Umbilical cord (tissue), 1 donor: ENCODE measurements at regions not wholly inside any gene's neighbourhood (a gene's known extent, or its start where the extent isn't known, plus 50 kb on each side); places are given as distances from the start of the nearest gene placed in this dataset.

Experiments used
- DNase-seq: peaks from one replicate; pipeline ENCODE4 v3.0.0-alpha.2; 2015; ENCODE audit warnings: low spot score

- DNase-seq, result no peak
These were observed 55.8 kb downstream of the KCNE4 start for GRCh38 chr2:223107825-223108224.

GRCh38 chr2:223108351-223109050 is 56.5 kb downstream of the KCNE4 start:
- DNase-seq, result peak; percentile 92

GRCh38 chr2:223109341-223109740 is 57.4 kb downstream of the KCNE4 start:
- no peak for DNase-seq

DNA sequence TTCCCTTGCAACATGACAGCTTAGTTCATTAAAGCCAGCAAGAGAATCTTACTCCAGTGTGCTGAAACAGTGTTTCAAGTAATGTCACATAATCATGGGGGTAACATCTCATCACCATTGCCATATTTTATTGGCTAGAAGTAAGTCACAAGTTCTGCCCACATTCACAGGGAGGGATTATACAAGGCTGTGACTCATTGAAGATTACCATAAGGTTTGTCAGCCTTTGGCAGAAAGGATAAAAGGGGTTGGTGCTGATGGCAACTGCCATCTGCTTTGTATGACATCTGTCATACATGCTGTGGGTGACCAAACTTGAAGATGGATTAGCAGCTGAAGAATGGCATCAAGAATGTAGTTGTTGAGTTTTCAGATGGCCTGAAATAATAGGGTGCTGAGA is 61.2 kb downstream of the KCNE4 start:
- DNase-seq, result no peak

DNA sequence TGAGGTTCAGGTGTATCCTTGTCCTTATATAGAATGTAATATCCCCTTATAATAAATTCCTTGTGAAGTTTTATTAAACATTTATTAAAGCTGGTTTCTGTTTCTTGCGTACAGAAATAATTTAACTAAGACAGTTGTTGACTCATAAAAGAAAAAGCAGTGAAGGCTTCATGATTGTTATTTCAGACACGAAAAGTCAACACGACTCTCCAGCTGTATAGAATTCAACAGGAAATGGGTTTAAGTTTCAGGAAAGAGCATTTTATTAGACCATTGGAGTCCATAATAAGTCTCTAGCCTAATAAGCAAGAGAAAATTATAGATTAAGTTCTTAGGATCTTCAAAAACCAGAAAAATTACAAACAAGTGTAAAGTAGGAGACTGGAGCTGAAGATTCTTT is 62.2 kb downstream of the KCNE4 start:
- DNase-seq, result no peak

GRCh38 chr2:223114917-223115316 is 62.9 kb downstream of the KCNE4 start:
- DNase-seq, result no peak

GRCh38 chr2:223117533-223117932 is 65.5 kb downstream of the KCNE4 start:
- DNase-seq, result no peak

DNA sequence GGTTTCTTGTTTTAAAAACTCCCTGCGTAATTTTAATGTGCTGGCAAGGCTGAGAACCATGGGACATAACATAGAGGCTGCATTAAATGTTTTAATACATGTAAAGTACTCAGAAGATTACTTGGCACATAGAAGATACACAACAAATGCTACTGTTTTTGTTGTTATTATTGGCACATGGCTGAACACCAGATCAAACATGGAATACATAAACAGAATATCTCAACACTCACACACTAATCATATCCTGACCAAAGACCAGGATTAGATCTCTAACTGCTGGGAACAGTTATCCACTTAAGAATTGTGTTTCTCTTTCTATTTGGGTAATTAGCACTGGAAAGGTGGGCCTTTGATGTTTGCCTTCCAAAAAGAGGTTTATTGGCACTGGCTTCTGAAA is 69.3 kb downstream of the KCNE4 start:
- no peak for DNase-seq

DNA sequence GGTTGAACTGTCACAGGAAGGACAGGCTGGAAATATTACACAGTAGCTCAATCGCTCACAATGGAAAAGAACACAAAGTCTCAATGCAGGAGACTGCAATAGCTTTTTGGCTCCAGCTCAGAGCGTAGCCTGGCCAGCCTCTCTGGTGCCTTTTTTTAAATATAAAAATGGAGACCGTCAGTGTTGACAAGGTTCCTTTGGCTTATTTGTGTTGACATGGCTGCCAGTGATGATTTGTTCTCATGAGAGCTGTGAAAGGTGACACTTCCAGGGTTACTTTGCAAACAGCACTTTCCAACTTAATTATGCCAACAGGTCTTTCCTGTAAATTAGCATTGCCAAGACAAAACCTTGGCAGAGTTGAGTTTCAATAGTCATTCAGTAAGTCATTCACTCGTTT is 70.8 kb downstream of the KCNE4 start:
- no peak for DNase-seq

DNA sequence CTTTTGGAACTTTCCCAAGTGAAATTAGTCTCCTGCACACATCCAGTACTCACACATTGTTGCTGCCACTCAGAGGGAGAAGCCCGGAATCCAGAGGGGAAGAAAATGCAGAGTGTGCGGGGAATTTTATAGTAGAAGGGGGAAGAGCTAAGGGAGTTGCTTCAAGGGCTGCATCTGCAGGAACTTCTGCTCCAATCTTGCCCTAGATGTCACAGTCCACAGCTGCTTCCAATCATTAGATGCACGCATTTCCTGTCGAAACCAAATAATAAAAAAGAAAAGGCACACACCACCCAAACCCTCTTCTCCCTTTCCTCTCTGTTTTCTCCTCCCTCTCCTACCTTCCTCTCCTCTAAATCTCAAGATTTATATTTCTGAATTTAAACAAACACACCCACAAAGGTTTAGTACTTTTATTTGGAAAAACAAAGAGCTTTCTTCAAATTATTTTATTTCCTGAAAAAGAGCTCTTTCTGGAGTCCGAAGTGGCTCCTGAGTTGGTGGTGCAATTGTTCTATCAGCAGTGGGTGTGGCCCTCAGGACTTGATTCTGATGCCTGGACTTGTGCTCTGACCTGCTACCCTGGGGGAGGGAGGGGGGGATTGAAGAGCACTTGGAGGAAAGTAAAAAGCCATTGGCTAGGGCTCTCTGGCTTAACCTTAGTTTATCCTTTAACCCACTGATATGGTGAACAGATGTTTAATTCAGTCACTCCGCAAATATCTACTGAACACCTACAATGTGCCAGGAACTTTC is 72.0 kb downstream of the KCNE4 start:
- no peak for DNase-seq

- DNase-seq, result no peak
These were observed 89.6 kb downstream of the KCNE4 start for GRCh38 chr2:223141606-223142005.

- no peak for DNase-seq
These were observed 90.1 kb downstream of the KCNE4 start for GRCh38 chr2:223142118-223142517.

GRCh38 chr2:223147431-223147830 is 95.4 kb downstream of the KCNE4 start:
- DNase-seq, result no peak

GRCh38 chr2:223148516-223148915 is 96.5 kb downstream of the KCNE4 start:
- no peak for DNase-seq

- no peak for DNase-seq
These were observed 104.0 kb downstream of the KCNE4 start for GRCh38 chr2:223155956-223156355.

GRCh38 chr2:223161873-223162458 is 110.0 kb downstream of the KCNE4 start:
- no peak for DNase-seq

DNA sequence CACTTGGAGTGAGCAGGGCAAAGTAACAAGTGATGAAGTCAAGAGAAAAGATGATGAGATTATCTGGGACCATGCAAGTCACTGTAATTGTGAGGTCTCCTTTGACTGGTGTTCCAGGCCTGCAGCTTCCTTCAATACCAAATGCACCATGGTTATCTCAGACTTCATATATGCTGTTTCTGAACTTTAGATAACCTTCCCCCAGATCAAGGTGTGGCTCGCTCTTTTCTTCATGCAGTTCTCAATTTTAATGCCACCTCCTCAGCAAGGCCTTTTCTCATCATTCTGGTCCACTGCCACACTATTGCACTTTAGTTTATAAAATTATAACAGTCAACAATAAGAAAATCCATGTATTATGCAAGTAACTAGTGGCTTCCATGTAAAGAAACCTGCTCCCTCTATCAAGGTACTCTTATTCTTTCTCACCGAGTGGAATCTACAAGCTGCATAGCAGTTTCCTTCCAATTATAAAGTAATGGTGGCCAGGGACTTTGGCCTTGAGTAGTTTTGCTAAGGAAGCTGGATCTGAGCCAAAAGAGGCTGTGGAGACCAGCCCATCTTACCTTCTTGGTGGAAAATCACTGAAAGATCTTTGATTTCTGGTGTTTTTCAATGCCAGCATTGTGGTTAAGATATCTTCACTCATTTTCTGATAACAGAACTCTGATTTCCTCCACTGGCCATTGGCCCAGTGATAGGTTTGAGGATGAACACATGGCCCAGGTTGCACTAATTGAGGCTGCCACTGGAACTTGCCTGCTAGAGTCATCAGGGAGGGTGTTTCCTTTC is 113.6 kb downstream of the KCNE4 start:
- DNase-seq, result no peak

- no peak for DNase-seq
These were observed 114.2 kb downstream of the KCNE4 start for GRCh38 chr2:223166215-223166493.

DNA sequence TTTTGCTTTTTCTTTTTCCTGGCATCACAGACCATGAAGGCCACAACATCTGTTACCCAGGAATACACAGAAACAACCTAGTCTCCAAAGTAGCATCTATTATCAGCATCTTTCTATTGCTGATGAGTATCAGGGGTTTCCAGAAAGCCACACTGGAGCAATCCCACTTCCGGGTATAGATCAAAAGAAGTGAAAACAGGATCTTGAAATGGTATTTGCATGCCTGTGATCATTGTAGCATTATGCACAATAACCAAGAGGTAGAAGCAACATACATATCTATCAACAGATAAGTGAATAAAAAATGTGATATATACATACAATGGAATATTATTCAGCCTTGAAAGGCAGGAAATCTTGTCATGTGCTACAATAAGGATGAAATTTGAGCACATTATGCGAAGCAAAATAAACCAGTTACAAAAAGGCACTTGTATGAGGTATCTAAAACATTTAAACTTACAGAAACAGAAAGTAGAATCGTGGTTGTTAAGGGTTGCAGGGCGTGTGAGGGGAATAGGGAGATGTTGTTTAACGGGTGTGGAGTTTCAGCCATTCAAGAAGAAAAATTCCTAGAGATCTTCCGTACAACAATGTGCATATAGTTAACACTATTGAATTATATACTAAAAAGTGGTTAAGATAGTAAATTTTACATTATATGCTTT is 115.1 kb downstream of the KCNE4 start:
- DNase-seq, result no peak

DNA sequence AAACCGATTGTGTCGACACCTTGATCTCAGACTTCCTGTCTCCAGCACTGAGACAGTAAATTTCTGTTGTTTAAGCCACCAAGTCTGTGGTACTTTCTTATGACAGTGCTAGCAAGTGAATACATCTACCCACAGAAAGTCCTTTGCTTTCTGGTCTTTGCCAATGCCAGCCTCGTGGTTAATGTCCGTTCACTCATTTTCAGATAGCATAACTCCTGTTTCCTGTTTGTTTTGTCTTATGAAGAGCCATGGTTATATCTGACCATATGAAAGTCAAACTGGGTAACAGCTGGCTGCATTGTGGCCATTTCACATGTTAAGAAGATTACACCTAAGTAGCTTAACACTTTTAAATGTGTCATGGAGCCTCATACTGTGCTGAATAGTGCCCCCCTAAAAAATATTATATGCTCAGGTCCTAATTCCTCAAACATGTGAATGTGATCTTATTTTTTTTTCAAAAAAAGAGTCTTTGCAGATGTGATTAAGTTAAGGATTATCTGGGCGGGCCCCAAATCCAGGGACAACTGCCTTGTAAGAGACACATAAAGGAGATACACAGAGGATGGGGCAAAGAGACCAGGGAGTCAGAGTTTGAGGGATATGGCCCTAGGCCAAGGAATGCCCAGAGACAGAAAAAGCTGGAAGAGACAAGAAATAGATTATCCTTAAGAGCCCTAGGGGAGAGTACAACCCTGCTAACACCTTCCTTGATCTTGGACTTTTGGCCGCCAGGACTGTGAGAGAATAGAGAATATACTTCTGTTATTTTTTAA is 118.0 kb downstream of the KCNE4 start:
- DNase-seq, result no peak

DNA sequence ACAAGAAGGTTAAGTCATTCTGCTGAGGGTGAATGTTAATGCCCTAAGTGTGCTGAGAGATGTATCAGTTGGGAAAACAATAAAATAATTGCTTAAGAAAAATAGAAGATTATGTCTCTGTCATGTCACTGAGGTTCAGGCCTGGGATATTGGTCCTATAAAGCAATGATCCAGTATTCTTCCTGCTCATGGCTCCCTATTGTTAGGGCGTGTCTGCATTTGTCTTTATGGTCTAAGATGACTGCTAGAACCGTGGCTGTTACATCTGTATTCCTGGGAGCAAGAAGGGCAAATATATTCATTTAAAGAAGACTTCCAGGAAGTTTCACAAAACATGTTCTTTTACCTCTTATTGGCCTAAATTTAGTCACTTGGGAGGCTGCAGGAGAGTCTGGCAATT is 125.0 kb downstream of the KCNE4 start:
- no peak for DNase-seq
